Natural killer cell treated with Interleukin-12 subunit alpha and Interleukin-12 subunit beta and Interleukin-15 and Interleukin-18, amount 100 ng/mL, for 72 hours (primary cell): ENCODE measurements at regions not wholly inside any gene's neighbourhood (a gene's known extent, or its start where the extent isn't known, plus 50 kb on each side); places are given as distances from the start of the nearest gene placed in this dataset.

Experiments
- ATAC-seq, 2 donors: fragments of 150-1000 bp; cut with Tn5 transposase in 1 of 2; sonication (Bioruptor Pico), chemical (Tn5 transposase) in 1 of 2; 2 replicates each; pipeline ENCODE4 v1.10.0; 2021
- DNase-seq: peaks from one replicate; pipeline ENCODE4 v3.0.0; 2022; ENCODE audit warnings: low spot score
- H3K27ac Mint-ChIP-seq, 2 donors: 1 replicate in 1 of 2; 2 replicates in 1 of 2; pipeline ENCODE4 v1.8.0; 2022; ENCODE audit warnings: mixed read lengths in 2 of 2, mild to moderate bottlenecking in 1 of 2, moderate library complexity in 1 of 2
- H3K27me3 Mint-ChIP-seq, 2 donors: 1 replicate in 1 of 2; 2 replicates in 1 of 2; pipeline ENCODE4 v1.8.0; 2022; ENCODE audit warnings: mixed read lengths in 2 of 2
- H3K36me3 Mint-ChIP-seq: one replicate; pipeline ENCODE4 v1.8.0; 2022; ENCODE audit warnings: mixed read lengths
- H3K4me1 Mint-ChIP-seq, 2 donors: 1 replicate in 1 of 2; 2 replicates in 1 of 2; pipeline ENCODE4 v1.8.0; 2022; ENCODE audit warnings: low read depth in 2 of 2, mixed read lengths in 2 of 2, mild to moderate bottlenecking in 1 of 2
- H3K4me3 Mint-ChIP-seq: one replicate; pipeline ENCODE4 v1.8.0; 2022; ENCODE audit warnings: mixed read lengths
- H3K9me3 Mint-ChIP-seq: 2 replicates; pipeline ENCODE4 v1.8.0; 2022; ENCODE audit warnings: mixed read lengths

GRCh38 chrX:39605183-39605582, 492.6 kb downstream of the BCOR start:
- H3K27me3 Mint-ChIP-seq: peaks cover 10 to 12% of the 10 kb centered on the region in 2 donors
- H3K4me3 Mint-ChIP-seq: no peak overlapping the region
- H3K4me1 Mint-ChIP-seq: no peaks in the 10 kb centered on the region
- no peak for ATAC-seq
- H3K9me3 Mint-ChIP-seq: no peaks in the 10 kb centered on the region
- H3K27ac Mint-ChIP-seq: no peak overlapping the region
- no peak for DNase-seq
- no peaks in the 10 kb centered on the region for H3K36me3 Mint-ChIP-seq

- no peak for ATAC-seq
- Mint-ChIP-seq H3K4me3 (no peak overlapping the region), H3K27me3 (peaks cover 10 to 17% of the 10 kb centered on the region in 2 donors), H3K4me1 (no peaks in the 10 kb centered on the region), H3K27ac (no peak overlapping the region), H3K9me3 (no peaks in the 10 kb centered on the region), H3K36me3 (no peaks in the 10 kb centered on the region)
- no peak for DNase-seq
Observed at GRCh38 chrX:39605866-39606265, 491.9 kb downstream of the BCOR start.

GRCh38 chrX:39609941-39610340, 487.8 kb downstream of the BCOR start:
- H3K27me3 Mint-ChIP-seq: peaks cover 24 to 27% of the 10 kb centered on the region in 2 donors
- no peaks in the 10 kb centered on the region for H3K36me3 Mint-ChIP-seq
- H3K4me1 Mint-ChIP-seq: peaks cover 7% of the 10 kb centered on the region in 2 donors
- peak; percentile 18 for DNase-seq
- no peaks in the 10 kb centered on the region for H3K9me3 Mint-ChIP-seq
- H3K4me3 Mint-ChIP-seq: no peak overlapping the region
- no peak overlapping the region for H3K27ac Mint-ChIP-seq
- ATAC-seq: no peak

- no peak for ATAC-seq
- Mint-ChIP-seq H3K27me3 (peaks cover 30 to 35% of the 10 kb centered on the region in 2 donors), H3K36me3 (no peaks in the 10 kb centered on the region)
Observed at GRCh38 chrX:39611468-39611867, 486.3 kb downstream of the BCOR start.

GRCh38 chrX:39613482-39613995, 484.2 kb downstream of the BCOR start:
- Mint-ChIP-seq H3K27me3 (peaks cover 46 to 49% of the 10 kb centered on the region in 2 donors), H3K36me3 (no peaks in the 10 kb centered on the region), H3K27ac (no peak overlapping the region), H3K9me3 (no peaks in the 10 kb centered on the region), H3K4me3 (no peak overlapping the region), H3K4me1 (peaks cover 7% of the 10 kb centered on the region in 2 donors)
- ATAC-seq: no peak
- no peak for DNase-seq

More at GRCh38 chrX:39611468-39611867, 486.3 kb downstream of the BCOR start:
- Mint-ChIP-seq H3K27ac (no peak overlapping the region), H3K4me3 (no peak overlapping the region), H3K4me1 (peaks cover 7% of the 10 kb centered on the region in 2 donors), H3K9me3 (no peaks in the 10 kb centered on the region)
- peak; percentile 22 for DNase-seq

GRCh38 chrX:39613997-39614679, 483.6 kb downstream of the BCOR start:
- Mint-ChIP-seq H3K9me3 (no peaks in the 10 kb centered on the region), H3K4me1 (peaks cover 7% of the 10 kb centered on the region in 2 donors), H3K27ac (no peak overlapping the region), H3K36me3 (no peaks in the 10 kb centered on the region), H3K27me3 (peaks cover 46 to 49% of the 10 kb centered on the region in 2 donors), H3K4me3 (peak overlapping the region; percentile 65)
- DNase-seq (no peak), ATAC-seq (peak in 1 of 2 donors; percentile 59)

GRCh38 chrX:39614680-39614998, 483.1 kb downstream of the BCOR start:
- H3K27ac Mint-ChIP-seq: no peak overlapping the region
- H3K27me3 Mint-ChIP-seq: peaks cover 46 to 49% of the 10 kb centered on the region in 2 donors
- H3K4me1 Mint-ChIP-seq: peaks cover 7% of the 10 kb centered on the region in 2 donors
- ATAC-seq: no peak
- H3K36me3 Mint-ChIP-seq: no peaks in the 10 kb centered on the region
- DNase-seq: no peak
- no peaks in the 10 kb centered on the region for H3K9me3 Mint-ChIP-seq
- H3K4me3 Mint-ChIP-seq: no peak overlapping the region

- DNase-seq (no peak), ATAC-seq (no peak)
- Mint-ChIP-seq H3K36me3 (no peaks in the 10 kb centered on the region), H3K9me3 (no peaks in the 10 kb centered on the region), H3K4me3 (no peak overlapping the region), H3K27ac (no peak overlapping the region), H3K27me3 (peaks cover 44% of the 10 kb centered on the region in 2 donors), H3K4me1 (peaks cover 7% of the 10 kb centered on the region in 2 donors)
Observed at GRCh38 chrX:39616098-39616729, 481.5 kb downstream of the BCOR start.

GRCh38 chrX:39616731-39617130, 481.0 kb downstream of the BCOR start:
- Mint-ChIP-seq H3K4me3 (no peak overlapping the region), H3K27ac (no peak overlapping the region), H3K4me1 (peaks cover 7% of the 10 kb centered on the region in 2 donors), H3K9me3 (no peaks in the 10 kb centered on the region), H3K36me3 (no peaks in the 10 kb centered on the region), H3K27me3 (peaks cover 40% of the 10 kb centered on the region in 2 donors)
- ATAC-seq (no peak), DNase-seq (no peak)

- Mint-ChIP-seq H3K4me3 (no peak overlapping the region), H3K27ac (no peak overlapping the region), H3K9me3 (no peaks in the 10 kb centered on the region), H3K36me3 (no peaks in the 10 kb centered on the region), H3K27me3 (peaks cover 33 to 38% of the 10 kb centered on the region in 2 donors), H3K4me1 (peaks cover 7% of the 10 kb centered on the region in 2 donors)
- ATAC-seq: no peak
- DNase-seq: no peak
Observed at GRCh38 chrX:39618178-39618577, 479.6 kb downstream of the BCOR start.

GRCh38 chrX:39619182-39620009, 478.4 kb downstream of the BCOR start:
- ATAC-seq (no peak), DNase-seq (no peak)
- Mint-ChIP-seq H3K4me1 (peaks cover 1 to 2% of the 10 kb centered on the region in 2 donors), H3K27ac (no peak overlapping the region), H3K9me3 (no peaks in the 10 kb centered on the region), H3K27me3 (peaks cover 24 to 31% of the 10 kb centered on the region in 2 donors), H3K36me3 (no peaks in the 10 kb centered on the region), H3K4me3 (no peak overlapping the region)

GRCh38 chrX:39624166-39624565, 473.6 kb downstream of the BCOR start:
- H3K9me3 Mint-ChIP-seq: no peaks in the 10 kb centered on the region
- no peak overlapping the region for H3K4me3 Mint-ChIP-seq
- H3K36me3 Mint-ChIP-seq: no peaks in the 10 kb centered on the region
- H3K27ac Mint-ChIP-seq: no peak overlapping the region
- no peak for ATAC-seq
- H3K27me3 Mint-ChIP-seq: peaks cover 0 to 8% of the 10 kb centered on the region in 2 donors
- peaks cover 0 to 7% of the 10 kb centered on the region in 2 donors for H3K4me1 Mint-ChIP-seq
- no peak for DNase-seq

- peaks cover 8 to 13% of the 10 kb centered on the region in 2 donors for H3K4me1 Mint-ChIP-seq
- ATAC-seq (no peak), DNase-seq (no peak)
- no peaks in the 10 kb centered on the region for H3K9me3 Mint-ChIP-seq
- no peak overlapping the region for H3K4me3 Mint-ChIP-seq
- peaks cover 0 to 11% of the 10 kb centered on the region in 2 donors for H3K27me3 Mint-ChIP-seq
- H3K27ac Mint-ChIP-seq: no peak overlapping the region
- no peaks in the 10 kb centered on the region for H3K36me3 Mint-ChIP-seq
Observed at GRCh38 chrX:39625810-39626209, 471.9 kb downstream of the BCOR start.

GRCh38 chrX:39626749-39627148, 471.0 kb downstream of the BCOR start:
- Mint-ChIP-seq H3K4me3 (no peak overlapping the region), H3K4me1 (peaks cover 9 to 19% of the 10 kb centered on the region in 2 donors), H3K27ac (no peak overlapping the region), H3K27me3 (peaks cover 0 to 17% of the 10 kb centered on the region in 2 donors), H3K36me3 (no peaks in the 10 kb centered on the region), H3K9me3 (no peaks in the 10 kb centered on the region)
- ATAC-seq: no peak
- DNase-seq: no peak
